MCF 10A (cell line): ENCODE measurements at regions not wholly inside any gene's neighbourhood (a gene's known extent, or its start where the extent isn't known, plus 50 kb on each side); places are given as distances from the start of the nearest gene placed in this dataset.
"Not testable (repeated sequence)": the region's sequence is repeated elsewhere in the genome, so short reads cannot be mapped to it uniquely, and the experiment has no call there.

ENCODE experiments used
- BruUV-seq: library from RNA; stranded (reverse); fragments of 400-500 nt; replicated peaks from 2 replicates; lab custom pipeline; 2021; lab: Mats Ljungman, UMichigan
- CTCF ChIA-PET: fragments of 300-600 bp; sonication (Branson Sonifier 250); formaldehyde crosslinking; extraction: SDS; loops from one replicate; lab custom pipeline; 2021; ENCODE audit warnings: antibody characterized with exemption, inconsistent platforms; lab: Yijun Ruan, JAX
- POLR2A ChIA-PET: fragments of 300-600, 350-650 bp; sonication (Branson Sonifier 250); formaldehyde crosslinking; extraction: SDS; loops from one replicate; lab custom pipeline; 2020; ENCODE audit warnings: antibody characterized with exemption, inconsistent platforms; lab: Yijun Ruan, JAX
- DNase-seq: peaks from one replicate; pipeline ENCODE4 v3.0.0-alpha.2; 2018; ENCODE audit not compliant: unreplicated experiment
- H3K27ac Mint-ChIP-seq: one replicate; pipeline ENCODE4 v1.8.0; 2022; ENCODE audit warnings: mild to moderate bottlenecking, low read depth, mixed read lengths; ENCODE audit not compliant: unreplicated experiment
- H3K27me3 Mint-ChIP-seq: one replicate; pipeline ENCODE4 v1.8.0; 2022; ENCODE audit warnings: mixed read lengths; ENCODE audit not compliant: insufficient read depth, unreplicated experiment
- H3K36me3 Mint-ChIP-seq: one replicate; pipeline ENCODE4 v1.8.0; 2022; ENCODE audit warnings: mild to moderate bottlenecking, moderate library complexity, mixed read lengths; ENCODE audit not compliant: insufficient read depth, unreplicated experiment
- H3K4me1 Mint-ChIP-seq: one replicate; pipeline ENCODE4 v1.8.0; 2022; ENCODE audit warnings: mixed read lengths; ENCODE audit not compliant: insufficient read depth, unreplicated experiment
- H3K4me3 Mint-ChIP-seq: one replicate; pipeline ENCODE4 v1.8.0; 2022; ENCODE audit warnings: mild to moderate bottlenecking, moderate library complexity, mixed read lengths; ENCODE audit not compliant: unreplicated experiment
- H3K9me3 Mint-ChIP-seq: one replicate; pipeline ENCODE4 v1.8.0; 2022; ENCODE audit warnings: mixed read lengths; ENCODE audit not compliant: unreplicated experiment
- intact Hi-C: fragments of 100-400 bp; cut with micrococcal nuclease; formaldehyde crosslinking; loops from 2 replicates; pipeline ENCODE4 v1.14.1; 2022
- TF ChIP-seq, protein P1 (sequence below): fragments of 200-600 bp; IDR thresholded peaks from one replicate; pipeline ENCODE4 v1.8.0; 2022; ENCODE audit warnings: antibody characterized with exemption, mild to moderate bottlenecking; ENCODE audit not compliant: unreplicated experiment

- Mint-ChIP-seq H3K4me1 (no peaks in the 10 kb centered on the region), H3K36me3 (no peaks in the 10 kb centered on the region), H3K27me3 (no peaks in the 10 kb centered on the region), H3K27ac (no peak overlapping the region), H3K9me3 (peaks cover 36% of the 10 kb centered on the region), H3K4me3 (no peak overlapping the region)
- POLR2A ChIA-PET, result no interaction called here
- TF ChIP-seq, protein P1, sequence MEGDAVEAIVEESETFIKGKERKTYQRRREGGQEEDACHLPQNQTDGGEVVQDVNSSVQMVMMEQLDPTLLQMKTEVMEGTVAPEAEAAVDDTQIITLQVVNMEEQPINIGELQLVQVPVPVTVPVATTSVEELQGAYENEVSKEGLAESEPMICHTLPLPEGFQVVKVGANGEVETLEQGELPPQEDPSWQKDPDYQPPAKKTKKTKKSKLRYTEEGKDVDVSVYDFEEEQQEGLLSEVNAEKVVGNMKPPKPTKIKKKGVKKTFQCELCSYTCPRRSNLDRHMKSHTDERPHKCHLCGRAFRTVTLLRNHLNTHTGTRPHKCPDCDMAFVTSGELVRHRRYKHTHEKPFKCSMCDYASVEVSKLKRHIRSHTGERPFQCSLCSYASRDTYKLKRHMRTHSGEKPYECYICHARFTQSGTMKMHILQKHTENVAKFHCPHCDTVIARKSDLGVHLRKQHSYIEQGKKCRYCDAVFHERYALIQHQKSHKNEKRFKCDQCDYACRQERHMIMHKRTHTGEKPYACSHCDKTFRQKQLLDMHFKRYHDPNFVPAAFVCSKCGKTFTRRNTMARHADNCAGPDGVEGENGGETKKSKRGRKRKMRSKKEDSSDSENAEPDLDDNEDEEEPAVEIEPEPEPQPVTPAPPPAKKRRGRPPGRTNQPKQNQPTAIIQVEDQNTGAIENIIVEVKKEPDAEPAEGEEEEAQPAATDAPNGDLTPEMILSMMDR, result no peak
- DNase-seq, result no peak
- no TSS peak for BruUV-seq
- intact Hi-C loops, result no loop called here
- CTCF ChIA-PET, result interaction anchor here (0.8 kb wide), 1 partner anchor 234 kb away, joined by 3 read pairs; no protein-coding TSS in a partner anchor
These were observed 157.9 kb downstream of the SHANK2 start for GRCh38 chr11:71094296-71095077.

DNA sequence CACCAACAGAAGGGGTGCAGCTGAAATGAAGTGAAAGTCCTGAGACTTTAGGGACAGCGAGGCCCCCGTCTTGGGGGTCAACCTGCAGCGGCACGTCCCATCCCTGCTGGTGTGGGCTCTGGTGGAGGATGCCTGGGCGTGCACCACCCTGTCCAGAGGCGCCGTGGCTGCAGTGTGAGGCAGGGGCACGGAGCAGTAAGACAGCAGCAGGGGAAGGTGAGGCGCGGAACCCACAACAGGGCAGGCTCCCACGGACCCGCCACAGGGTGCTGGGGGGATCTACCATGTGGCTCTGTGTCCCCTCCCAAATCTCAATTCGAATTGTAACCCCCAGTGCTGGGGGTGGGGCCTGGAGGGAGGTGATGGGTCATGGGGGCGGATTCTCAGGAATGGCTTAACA, 158.6 kb downstream of the SHANK2 start:
- Mint-ChIP-seq H3K27me3 (no peaks in the 10 kb centered on the region), H3K36me3 (no peaks in the 10 kb centered on the region), H3K4me3 (no peak overlapping the region), H3K27ac (no peak overlapping the region), H3K4me1 (no peaks in the 10 kb centered on the region), H3K9me3 (peaks cover 43% of the 10 kb centered on the region)
- intact Hi-C loops, result no loop called here
- BruUV-seq, result no TSS peak
- DNase-seq, result no peak
- CTCF ChIA-PET, result interaction anchor here (0.8 kb wide), 1 partner anchor 235 kb away, joined by 3 read pairs; no protein-coding TSS in a partner anchor
- POLR2A ChIA-PET, result no interaction called here
- TF ChIP-seq, protein P1, result no peak

- ChIA-PET POLR2A (no interaction called here), CTCF (no interaction called here)
- no peak for DNase-seq
- BruUV-seq, result no TSS peak
- Mint-ChIP-seq H3K4me3 (no peak overlapping the region), H3K27me3 (no peaks in the 10 kb centered on the region), H3K36me3 (no peaks in the 10 kb centered on the region), H3K4me1 (no peaks in the 10 kb centered on the region), H3K27ac (no peak overlapping the region), H3K9me3 (peaks cover 43% of the 10 kb centered on the region)
- intact Hi-C loops, result no loop called here
- TF ChIP-seq, protein P1, result no peak
These were observed 160.7 kb downstream of the SHANK2 start for GRCh38 chr11:71091506-71092265.

GRCh38 chr11:71089571-71089970, 162.8 kb downstream of the SHANK2 start:
- Mint-ChIP-seq H3K4me3 (no peak overlapping the region), H3K27ac (no peak overlapping the region), H3K27me3 (no peaks in the 10 kb centered on the region), H3K36me3 (no peaks in the 10 kb centered on the region), H3K4me1 (no peaks in the 10 kb centered on the region), H3K9me3 (peaks cover 30% of the 10 kb centered on the region)
- no TSS peak for BruUV-seq
- intact Hi-C loops, result no loop called here
- ChIA-PET POLR2A (no interaction called here), CTCF (interaction anchor here (0.7 kb wide), 1 partner anchor 578 kb away, joined by 4 read pairs; no protein-coding TSS in a partner anchor)
- TF ChIP-seq, protein P1, result no peak
- DNase-seq, result no peak

DNA sequence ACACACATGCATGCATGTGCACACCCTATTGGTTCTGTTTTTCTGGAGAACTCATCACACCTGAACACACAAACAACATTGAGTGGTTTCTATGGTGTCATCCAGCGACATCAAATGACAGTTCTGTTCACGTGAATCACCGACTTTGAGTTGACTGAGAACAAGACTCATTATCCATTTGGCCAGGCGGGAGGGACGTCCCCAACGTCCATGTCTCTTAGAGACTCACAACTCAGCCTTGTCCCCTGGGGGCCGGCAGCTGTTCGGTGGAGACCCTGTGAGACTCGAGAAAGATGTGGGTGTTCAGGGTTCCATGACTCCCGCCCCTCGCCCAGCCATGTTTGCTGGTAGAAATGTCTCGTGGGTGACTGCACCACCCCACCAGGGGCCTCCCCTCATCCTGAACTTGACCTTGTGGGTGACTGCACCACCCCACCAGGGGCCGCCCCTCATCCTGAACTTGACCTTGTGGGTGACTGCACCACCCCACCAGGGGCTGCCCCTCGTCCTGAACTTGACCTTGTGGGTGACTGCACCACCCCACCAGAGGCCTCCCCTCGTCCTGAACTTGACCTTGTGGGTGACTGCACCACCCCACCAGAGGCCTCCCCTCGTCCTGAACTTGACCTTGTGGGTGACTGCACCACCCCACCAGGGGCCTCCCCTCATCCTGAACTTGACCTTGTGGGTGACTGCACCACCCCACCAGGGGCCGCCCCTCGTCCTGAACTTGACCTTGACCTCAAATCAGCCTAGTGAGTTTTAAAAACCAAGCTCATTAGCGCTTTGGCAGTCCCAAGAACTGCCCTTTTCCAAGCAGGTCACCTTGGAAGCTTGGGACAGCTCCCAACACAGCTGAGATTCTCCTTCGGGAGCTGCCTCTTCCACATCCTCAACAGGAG, 163.8 kb downstream of the SHANK2 start:
- CTCF ChIA-PET, result interaction anchor here (0.7 kb wide), 1 partner anchor 251 kb away, joined by 4 read pairs; no protein-coding TSS in a partner anchor
- BruUV-seq, H3K27me3 Mint-ChIP-seq, POLR2A ChIA-PET, H3K4me3 Mint-ChIP-seq, intact Hi-C loops, H3K36me3 Mint-ChIP-seq, H3K27ac Mint-ChIP-seq, DNase-seq, H3K4me1 Mint-ChIP-seq: not testable (repeated sequence)
- H3K9me3 Mint-ChIP-seq, result peaks cover 27% of the 10 kb centered on the region
